HL-60 (cell line): ENCODE measurements at regions not wholly inside any gene's neighbourhood (a gene's known extent, or its start where the extent isn't known, plus 50 kb on each side); places are given as distances from the start of the nearest gene placed in this dataset.

Experiments used
- POLR2AphosphoS5 ChIP-seq: IDR thresholded peaks from 2 replicates; pipeline ENCODE4 v1.6.1; 2012; ENCODE audit warnings: low read depth
- REST ChIP-seq: IDR thresholded peaks from 2 replicates; pipeline ENCODE4 v1.6.1; 2012; ENCODE audit warnings: low read depth; ENCODE audit not compliant: insufficient replicate concordance
- SPI1 ChIP-seq: IDR thresholded peaks from 2 replicates; pipeline ENCODE4 v1.6.1; 2012; ENCODE audit warnings: low read depth, mild to moderate bottlenecking, borderline replicate concordance
- TF ChIP-seq, protein P1 (sequence below): IDR thresholded peaks from one replicate; pipeline ENCODE4 v1.5.1; 2011; ENCODE audit warnings: low read length, control low read depth, inconsistent platforms; ENCODE audit not compliant: insufficient read depth

DNA sequence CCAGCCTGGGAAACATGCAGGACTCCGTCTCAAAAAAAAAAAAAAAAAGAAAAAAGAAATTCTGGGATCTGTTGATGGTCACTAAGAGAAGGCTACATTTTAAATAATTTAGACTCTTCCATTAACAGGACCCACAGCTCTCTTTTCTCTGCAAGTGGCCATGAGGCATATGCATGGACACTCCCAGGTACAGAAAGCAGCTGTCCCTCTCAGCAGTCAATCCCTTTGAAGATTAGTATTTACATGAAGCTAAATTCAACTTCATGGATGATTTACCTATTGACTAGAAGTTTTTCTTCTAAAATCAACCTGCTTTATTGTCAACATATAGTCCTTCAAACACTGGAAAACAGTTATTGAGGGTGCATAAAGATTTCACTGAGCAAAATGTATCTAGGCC lies 139.9 kb downstream of the CPEB2 start:
- TF ChIP-seq, protein P1, sequence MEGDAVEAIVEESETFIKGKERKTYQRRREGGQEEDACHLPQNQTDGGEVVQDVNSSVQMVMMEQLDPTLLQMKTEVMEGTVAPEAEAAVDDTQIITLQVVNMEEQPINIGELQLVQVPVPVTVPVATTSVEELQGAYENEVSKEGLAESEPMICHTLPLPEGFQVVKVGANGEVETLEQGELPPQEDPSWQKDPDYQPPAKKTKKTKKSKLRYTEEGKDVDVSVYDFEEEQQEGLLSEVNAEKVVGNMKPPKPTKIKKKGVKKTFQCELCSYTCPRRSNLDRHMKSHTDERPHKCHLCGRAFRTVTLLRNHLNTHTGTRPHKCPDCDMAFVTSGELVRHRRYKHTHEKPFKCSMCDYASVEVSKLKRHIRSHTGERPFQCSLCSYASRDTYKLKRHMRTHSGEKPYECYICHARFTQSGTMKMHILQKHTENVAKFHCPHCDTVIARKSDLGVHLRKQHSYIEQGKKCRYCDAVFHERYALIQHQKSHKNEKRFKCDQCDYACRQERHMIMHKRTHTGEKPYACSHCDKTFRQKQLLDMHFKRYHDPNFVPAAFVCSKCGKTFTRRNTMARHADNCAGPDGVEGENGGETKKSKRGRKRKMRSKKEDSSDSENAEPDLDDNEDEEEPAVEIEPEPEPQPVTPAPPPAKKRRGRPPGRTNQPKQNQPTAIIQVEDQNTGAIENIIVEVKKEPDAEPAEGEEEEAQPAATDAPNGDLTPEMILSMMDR = no peak
- TF ChIP-seq REST (no peak), POLR2AphosphoS5 (no peak), SPI1 (no peak)
